Thoracic aorta (tissue), 2 donors: ENCODE measurements at regions not wholly inside any gene's neighbourhood (a gene's known extent, or its start where the extent isn't known, plus 50 kb on each side); places are given as distances from the start of the nearest gene placed in this dataset.
"Not testable (repeated sequence)": the region's sequence is repeated elsewhere in the genome, so short reads cannot be mapped to it uniquely, and the experiment has no call there.

Experiments used
- ATAC-seq: fragments of 150-250 bp; one replicate; pipeline ENCODE4 v1.8.0; 2017; ENCODE audit warnings: low read depth; ENCODE audit not compliant: insufficient number of reproducible peaks, low FRiP score
- DNase-seq: peaks from one replicate; pipeline ENCODE4 v3.0.0-alpha.2; 2020; ENCODE audit warnings: low spot score
- H3K27ac ChIP-seq, 2 donors: fragments of 200-600 bp; sonication (generic); 1 replicate in 1 of 2; 2 replicates in 1 of 2; pipeline ENCODE4 v1.5.1; 2016; ENCODE audit warnings: mild to moderate bottlenecking in 2 of 2, moderate library complexity in 2 of 2
- H3K27me3 ChIP-seq: fragments of 200-600 bp; sonication (generic); replicated peaks from 2 replicates; pipeline ENCODE4 v1.6.0; 2016; ENCODE audit warnings: mild to moderate bottlenecking; ENCODE audit not compliant: insufficient read depth
- H3K36me3 ChIP-seq: fragments of 200-600 bp; sonication (generic); one replicate; pipeline ENCODE4 v1.5.1; 2016
- H3K4me1 ChIP-seq, 2 donors: fragments of 200-600 bp; sonication (generic); 1 replicate in 1 of 2; 2 replicates in 1 of 2; pipeline versions ENCODE4 v1.5.1 to v1.6.0; 2016; ENCODE audit warnings: low read depth in 2 of 2, mild to moderate bottlenecking in 1 of 2; ENCODE audit not compliant: control insufficient read depth in 1 of 2
- H3K4me3 ChIP-seq: fragments of 200-600 bp; sonication (generic); 2 replicates; pipeline ENCODE4 v1.5.1; 2016; ENCODE audit warnings: mild to moderate bottlenecking
- H3K9me3 ChIP-seq: fragments of 200-600 bp; sonication (generic); 2 replicates; pipeline ENCODE4 v1.5.1; 2016
- TF ChIP-seq, protein P1 (sequence below): fragments of 200-600 bp; sonication (generic); IDR thresholded peaks from one replicate; pipeline ENCODE4 v1.5.1; 2019; ENCODE audit warnings: antibody characterized with exemption

DNA sequence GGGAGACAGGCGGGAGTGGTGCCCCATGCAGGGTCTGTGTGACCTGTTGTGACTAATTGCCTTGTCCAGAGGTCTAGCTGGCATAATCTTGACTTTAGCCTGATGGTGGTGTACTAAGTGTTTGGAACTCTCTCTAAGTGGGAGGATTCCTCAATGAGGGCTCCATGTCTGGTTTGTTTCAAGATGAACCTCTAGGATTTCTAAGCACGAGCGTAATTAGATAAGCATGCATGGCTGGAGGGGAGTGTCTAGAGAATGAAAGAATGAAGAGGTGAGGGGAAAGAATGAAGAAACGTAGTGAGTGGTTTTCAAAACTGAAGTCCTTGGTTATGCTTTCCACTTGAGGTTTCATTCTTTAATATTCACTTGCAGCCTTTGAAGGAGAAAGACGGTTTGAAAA, 833.2 kb upstream of the GYPC start:
- no peaks in the 10 kb centered on the region for H3K27me3 ChIP-seq
- no peaks in the 10 kb centered on the region for H3K36me3 ChIP-seq
- TF ChIP-seq, protein P1, sequence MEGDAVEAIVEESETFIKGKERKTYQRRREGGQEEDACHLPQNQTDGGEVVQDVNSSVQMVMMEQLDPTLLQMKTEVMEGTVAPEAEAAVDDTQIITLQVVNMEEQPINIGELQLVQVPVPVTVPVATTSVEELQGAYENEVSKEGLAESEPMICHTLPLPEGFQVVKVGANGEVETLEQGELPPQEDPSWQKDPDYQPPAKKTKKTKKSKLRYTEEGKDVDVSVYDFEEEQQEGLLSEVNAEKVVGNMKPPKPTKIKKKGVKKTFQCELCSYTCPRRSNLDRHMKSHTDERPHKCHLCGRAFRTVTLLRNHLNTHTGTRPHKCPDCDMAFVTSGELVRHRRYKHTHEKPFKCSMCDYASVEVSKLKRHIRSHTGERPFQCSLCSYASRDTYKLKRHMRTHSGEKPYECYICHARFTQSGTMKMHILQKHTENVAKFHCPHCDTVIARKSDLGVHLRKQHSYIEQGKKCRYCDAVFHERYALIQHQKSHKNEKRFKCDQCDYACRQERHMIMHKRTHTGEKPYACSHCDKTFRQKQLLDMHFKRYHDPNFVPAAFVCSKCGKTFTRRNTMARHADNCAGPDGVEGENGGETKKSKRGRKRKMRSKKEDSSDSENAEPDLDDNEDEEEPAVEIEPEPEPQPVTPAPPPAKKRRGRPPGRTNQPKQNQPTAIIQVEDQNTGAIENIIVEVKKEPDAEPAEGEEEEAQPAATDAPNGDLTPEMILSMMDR, result no peak
- no peak overlapping the region for H3K4me3 ChIP-seq
- H3K4me1 ChIP-seq, result no peaks in the 10 kb centered on the region
- DNase-seq (no peak), ATAC-seq (no peak)
- no peak overlapping the region for H3K27ac ChIP-seq
- no peaks in the 10 kb centered on the region for H3K9me3 ChIP-seq

DNA sequence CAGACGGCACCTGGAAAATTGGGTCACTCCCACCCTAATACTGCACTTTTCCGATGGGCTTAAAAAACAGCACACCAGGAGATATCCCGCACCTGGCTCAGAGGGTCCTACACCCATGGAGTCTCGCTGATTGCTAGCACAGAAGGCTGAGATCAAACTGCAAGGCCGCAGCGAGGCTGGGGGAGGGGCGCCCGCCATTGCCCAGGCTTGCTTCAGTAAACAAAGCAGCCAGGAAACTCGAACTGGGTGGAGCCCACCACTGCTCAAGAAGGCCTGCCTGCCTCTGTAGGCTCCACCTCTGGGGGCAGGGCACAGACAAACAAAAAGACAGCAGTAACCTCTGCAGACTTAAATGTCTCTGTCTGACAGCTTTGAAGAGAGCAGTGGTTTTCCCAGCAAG, 830.2 kb upstream of the GYPC start:
- DNase-seq, H3K27ac ChIP-seq, ATAC-seq, H3K4me1 ChIP-seq, H3K4me3 ChIP-seq, H3K27me3 ChIP-seq, H3K36me3 ChIP-seq, H3K9me3 ChIP-seq: not testable (repeated sequence)

DNA sequence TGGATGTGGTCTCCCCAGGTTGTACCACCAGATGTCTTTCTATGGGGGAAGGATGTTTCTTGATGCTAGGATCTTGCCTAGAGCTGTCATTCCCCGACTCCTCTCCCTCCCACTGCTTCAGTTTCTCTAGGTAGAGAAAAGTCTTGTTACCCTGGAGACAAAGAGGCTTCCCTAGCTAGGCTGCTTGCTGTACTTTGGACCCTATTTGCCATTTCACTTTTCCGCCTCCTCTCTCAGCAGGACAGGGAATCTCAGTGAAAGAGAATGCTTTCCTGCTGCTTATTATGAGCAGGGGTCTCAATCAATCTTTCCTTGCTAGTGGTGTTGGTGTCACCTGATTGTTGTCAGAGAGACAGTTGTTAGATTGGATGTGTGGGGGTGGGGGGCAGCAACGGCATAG, 818.8 kb upstream of the GYPC start:
- H3K27me3 ChIP-seq, result no peaks in the 10 kb centered on the region
- no peak overlapping the region for H3K27ac ChIP-seq
- H3K36me3 ChIP-seq, result no peaks in the 10 kb centered on the region
- no peaks in the 10 kb centered on the region for H3K9me3 ChIP-seq
- no peak overlapping the region for H3K4me3 ChIP-seq
- DNase-seq (no peak), ATAC-seq (no peak)
- no peaks in the 10 kb centered on the region for H3K4me1 ChIP-seq
- TF ChIP-seq, protein P1, result no peak

DNA sequence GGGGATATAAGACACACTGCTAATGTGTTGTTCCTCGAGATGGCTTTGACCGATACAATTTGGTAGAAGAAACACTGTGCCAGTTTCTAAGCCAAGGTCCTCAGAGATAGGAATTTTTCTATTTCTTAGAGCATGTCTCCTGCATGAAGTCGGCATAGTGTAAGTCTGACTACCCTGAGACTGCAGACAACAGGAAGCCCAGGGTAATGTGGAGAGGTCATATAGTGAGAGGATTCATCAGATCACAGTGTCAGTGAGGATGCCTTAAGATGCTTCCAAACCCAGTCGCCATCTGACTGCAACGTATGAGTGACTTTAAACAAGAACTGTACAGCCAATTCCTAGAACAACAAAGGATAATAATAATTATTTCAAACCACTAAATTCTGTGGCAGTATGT, 818.3 kb upstream of the GYPC start:
- Histone ChIP-seq H3K9me3 (no peaks in the 10 kb centered on the region), H3K4me3 (no peak overlapping the region), H3K27me3 (no peaks in the 10 kb centered on the region), H3K36me3 (no peaks in the 10 kb centered on the region), H3K27ac (no peak overlapping the region), H3K4me1 (no peaks in the 10 kb centered on the region)
- DNase-seq (no peak), ATAC-seq (no peak)
- TF ChIP-seq, protein P1, result no peak

DNA sequence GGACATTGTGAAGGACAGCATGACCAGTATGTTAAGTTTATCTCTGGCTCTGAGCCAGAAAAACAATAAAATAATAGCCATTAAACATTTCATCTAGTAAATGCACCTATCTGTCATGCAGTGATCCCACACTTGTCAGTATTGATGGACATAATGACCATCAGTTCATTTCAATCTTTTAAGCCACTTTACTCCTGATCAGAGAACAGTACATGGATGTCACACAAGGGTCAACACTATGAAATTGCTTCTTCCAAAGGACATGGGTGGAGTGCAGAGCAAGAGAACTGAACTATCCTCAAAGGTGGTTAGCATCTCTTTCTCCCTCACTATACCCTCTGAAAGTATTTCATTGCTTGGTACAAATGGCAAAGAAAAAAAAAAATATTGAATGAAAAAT, 816.0 kb upstream of the GYPC start:
- Histone ChIP-seq H3K36me3 (no peaks in the 10 kb centered on the region), H3K9me3 (no peaks in the 10 kb centered on the region), H3K27me3 (no peaks in the 10 kb centered on the region), H3K4me3 (no peak overlapping the region), H3K4me1 (no peaks in the 10 kb centered on the region), H3K27ac (no peak overlapping the region)
- TF ChIP-seq, protein P1, result no peak
- ATAC-seq, result no peak
- DNase-seq, result no peak

DNA sequence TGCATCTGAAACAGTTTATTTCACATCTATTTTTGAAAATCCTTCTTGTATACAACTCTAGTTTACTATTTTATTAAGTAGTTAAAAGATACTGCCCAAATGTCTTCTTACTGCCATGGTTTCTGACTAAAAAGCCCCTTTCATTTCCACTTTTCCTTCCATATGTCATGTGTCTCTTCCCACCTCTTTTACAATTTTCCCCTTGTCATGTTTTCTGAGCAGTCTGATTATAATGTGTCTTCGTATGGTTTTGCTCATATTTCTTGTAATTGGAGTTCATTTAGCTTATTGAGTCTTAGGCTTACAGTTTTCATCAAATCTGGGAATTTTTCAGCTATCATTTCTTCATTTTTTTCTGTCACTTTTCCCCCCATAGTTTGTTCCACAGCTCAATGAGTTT, 813.9 kb upstream of the GYPC start:
- Histone ChIP-seq H3K36me3 (no peaks in the 10 kb centered on the region), H3K4me3 (no peak overlapping the region), H3K4me1 (no peaks in the 10 kb centered on the region), H3K9me3 (no peaks in the 10 kb centered on the region), H3K27ac (no peak overlapping the region), H3K27me3 (no peaks in the 10 kb centered on the region)
- no peak for ATAC-seq
- no peak for DNase-seq
- TF ChIP-seq, protein P1, result no peak
